ENCODE measurements at regions not wholly inside any gene's neighbourhood (a gene's known extent, or its start where the extent isn't known, plus 50 kb on each side); places are given as distances from the start of the nearest gene placed in this dataset.

DNA sequence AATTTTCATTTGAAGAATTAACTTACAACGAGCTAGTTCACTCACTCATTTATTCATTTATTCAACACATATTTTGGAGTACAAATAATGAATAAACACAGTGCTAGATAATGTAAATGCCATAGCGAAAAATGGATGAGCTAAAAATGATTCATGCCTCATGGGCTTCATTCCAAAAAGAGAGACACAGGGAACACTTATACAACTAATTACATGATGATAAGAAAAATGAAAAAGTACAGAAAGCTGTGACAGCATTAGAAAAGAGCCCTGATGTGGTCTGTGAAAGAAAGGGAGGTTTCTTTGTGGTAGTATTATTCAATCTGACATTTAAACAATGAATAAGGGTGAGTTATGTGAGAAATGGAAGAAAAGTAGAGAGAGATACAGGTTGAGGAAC lies 726.4 kb downstream of the AMY1C start:
- no peaks in the 10 kb centered on the region for H3K4me1 ChIP-seq
- no peaks in the 10 kb centered on the region for H3K27me3 ChIP-seq (ENCODE audit: low read depth)
- DNase-seq: no peak
- TF ChIP-seq, protein P1, sequence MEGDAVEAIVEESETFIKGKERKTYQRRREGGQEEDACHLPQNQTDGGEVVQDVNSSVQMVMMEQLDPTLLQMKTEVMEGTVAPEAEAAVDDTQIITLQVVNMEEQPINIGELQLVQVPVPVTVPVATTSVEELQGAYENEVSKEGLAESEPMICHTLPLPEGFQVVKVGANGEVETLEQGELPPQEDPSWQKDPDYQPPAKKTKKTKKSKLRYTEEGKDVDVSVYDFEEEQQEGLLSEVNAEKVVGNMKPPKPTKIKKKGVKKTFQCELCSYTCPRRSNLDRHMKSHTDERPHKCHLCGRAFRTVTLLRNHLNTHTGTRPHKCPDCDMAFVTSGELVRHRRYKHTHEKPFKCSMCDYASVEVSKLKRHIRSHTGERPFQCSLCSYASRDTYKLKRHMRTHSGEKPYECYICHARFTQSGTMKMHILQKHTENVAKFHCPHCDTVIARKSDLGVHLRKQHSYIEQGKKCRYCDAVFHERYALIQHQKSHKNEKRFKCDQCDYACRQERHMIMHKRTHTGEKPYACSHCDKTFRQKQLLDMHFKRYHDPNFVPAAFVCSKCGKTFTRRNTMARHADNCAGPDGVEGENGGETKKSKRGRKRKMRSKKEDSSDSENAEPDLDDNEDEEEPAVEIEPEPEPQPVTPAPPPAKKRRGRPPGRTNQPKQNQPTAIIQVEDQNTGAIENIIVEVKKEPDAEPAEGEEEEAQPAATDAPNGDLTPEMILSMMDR (IDR thresholded peaks at IDR 0.05; ENCODE audit: borderline replicate concordance): no peak
- peaks cover 6% of the 10 kb centered on the region for H3K9me3 ChIP-seq (replicated peaks)
- H3K4me3 ChIP-seq: no peak overlapping the region
- H3K27ac ChIP-seq (replicated peaks): no peak overlapping the region
- no peaks in the 10 kb centered on the region for H3K36me3 ChIP-seq
- intact Hi-C loops (cut with micrococcal nuclease): no loop called here

DNA sequence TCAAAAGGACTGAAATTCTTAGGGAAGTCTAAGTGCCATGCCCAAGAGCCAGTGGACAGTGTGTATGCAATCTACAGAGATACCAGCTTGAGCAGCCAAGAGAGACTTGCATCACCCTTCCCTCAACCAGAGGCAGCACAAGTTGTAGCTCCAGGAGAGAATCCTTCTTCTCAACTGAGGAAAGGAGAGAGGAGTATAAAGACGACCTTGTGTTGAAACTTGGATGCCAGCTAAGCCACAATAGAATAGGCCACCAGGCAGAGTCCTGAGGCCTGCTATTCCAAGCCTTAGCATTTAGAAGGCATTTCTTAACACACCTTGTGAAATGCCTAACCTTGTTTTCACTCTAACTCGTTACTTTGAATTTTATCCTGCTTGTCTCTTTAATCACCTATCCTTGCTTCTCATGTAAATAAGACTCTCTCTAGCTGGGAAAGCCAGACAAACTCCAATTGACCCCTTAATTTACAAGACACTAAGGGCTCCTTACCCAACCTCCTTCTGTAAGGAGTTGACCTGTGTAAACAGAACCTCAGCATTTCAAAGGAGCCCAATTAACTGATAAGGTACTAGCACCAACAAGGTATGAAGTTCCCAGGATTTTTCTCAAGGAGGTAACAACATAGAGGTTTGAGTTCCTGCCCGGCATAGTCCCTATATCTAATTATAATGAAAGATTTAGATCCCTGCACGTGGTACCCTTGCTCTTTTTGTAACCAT lies 738.8 kb downstream of the AMY1C start:
- H3K4me1 ChIP-seq: no peaks in the 10 kb centered on the region
- H3K27me3 ChIP-seq (ENCODE audit: low read depth): no peaks in the 10 kb centered on the region
- peaks cover 13% of the 10 kb centered on the region for H3K9me3 ChIP-seq (replicated peaks)
- no peaks in the 10 kb centered on the region for H3K36me3 ChIP-seq
- TF ChIP-seq, protein P1 (IDR thresholded peaks at IDR 0.05; ENCODE audit: borderline replicate concordance): no peak
- intact Hi-C loops (cut with micrococcal nuclease): no loop called here
- no peak for DNase-seq
- H3K27ac ChIP-seq (replicated peaks): no peak overlapping the region
- no peak overlapping the region for H3K4me3 ChIP-seq

DNA sequence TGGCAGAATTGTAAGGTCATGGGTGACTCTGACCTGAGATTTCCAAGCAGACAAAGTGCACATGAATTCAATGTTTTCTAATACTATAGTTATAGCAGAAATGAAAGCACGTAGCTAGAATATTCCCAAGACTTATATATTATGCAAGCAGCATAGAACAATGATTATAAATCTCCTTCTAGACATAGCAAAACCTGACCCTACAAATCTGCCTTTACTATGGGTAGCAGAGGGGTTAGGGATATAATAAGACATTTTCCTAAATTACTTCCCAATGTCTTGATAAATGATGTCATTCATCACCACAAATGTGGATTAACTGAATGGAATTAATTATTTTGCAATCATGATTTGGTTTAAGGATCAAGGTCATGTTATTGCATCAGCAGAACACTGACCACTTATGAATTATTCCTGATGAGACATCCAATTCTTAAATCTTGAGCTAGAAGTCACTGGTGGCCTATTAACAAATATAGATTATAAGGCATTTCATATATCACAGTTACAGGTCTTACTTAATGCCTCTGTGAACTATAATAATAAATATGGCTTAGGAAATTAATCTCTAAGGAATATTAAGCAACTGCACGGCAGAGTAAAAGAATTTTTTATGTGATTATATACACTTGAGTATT lies 776.6 kb downstream of the AMY1C start:
- no peaks in the 10 kb centered on the region for H3K27me3 ChIP-seq (ENCODE audit: low read depth)
- H3K4me1 ChIP-seq: no peaks in the 10 kb centered on the region
- DNase-seq: no peak

DNA sequence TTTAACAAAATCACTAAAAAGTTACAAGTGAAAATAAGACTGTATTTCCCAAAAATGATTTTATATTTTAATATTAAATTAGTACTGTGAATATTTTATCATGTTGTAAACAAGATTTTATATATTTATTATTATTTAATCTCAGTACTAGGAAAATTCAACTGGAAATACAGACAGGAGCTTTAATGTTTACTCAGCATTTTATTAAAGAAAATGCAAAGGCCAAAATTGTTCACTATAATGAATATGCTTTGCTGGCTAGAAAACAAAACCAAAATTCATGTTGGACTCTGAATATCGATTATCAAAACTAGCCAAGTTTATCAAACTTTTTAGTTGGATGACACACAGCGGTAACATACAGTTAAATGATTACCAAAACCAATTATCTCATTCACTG lies 782.3 kb downstream of the AMY1C start:
- Histone ChIP-seq H3K27me3 (ENCODE audit: low read depth) (no peaks in the 10 kb centered on the region), H3K4me1 (no peaks in the 10 kb centered on the region), H3K9me3 (replicated peaks) (no peaks in the 10 kb centered on the region), H3K36me3 (no peaks in the 10 kb centered on the region), H3K4me3 (no peak overlapping the region), H3K27ac (replicated peaks) (no peak overlapping the region)
- TF ChIP-seq, protein P1 (IDR thresholded peaks at IDR 0.05; ENCODE audit: borderline replicate concordance): no peak
- intact Hi-C loops (cut with micrococcal nuclease): no loop called here
- DNase-seq: no peak

More for the DNA sequence above, 776.6 kb downstream of the AMY1C start:
- Histone ChIP-seq H3K27ac (replicated peaks) (no peak overlapping the region), H3K4me3 (no peak overlapping the region), H3K36me3 (no peaks in the 10 kb centered on the region), H3K9me3 (replicated peaks) (peaks cover 7% of the 10 kb centered on the region)
- TF ChIP-seq, protein P1 (IDR thresholded peaks at IDR 0.05; ENCODE audit: borderline replicate concordance): no peak
- intact Hi-C loops (cut with micrococcal nuclease): no loop called here

DNA sequence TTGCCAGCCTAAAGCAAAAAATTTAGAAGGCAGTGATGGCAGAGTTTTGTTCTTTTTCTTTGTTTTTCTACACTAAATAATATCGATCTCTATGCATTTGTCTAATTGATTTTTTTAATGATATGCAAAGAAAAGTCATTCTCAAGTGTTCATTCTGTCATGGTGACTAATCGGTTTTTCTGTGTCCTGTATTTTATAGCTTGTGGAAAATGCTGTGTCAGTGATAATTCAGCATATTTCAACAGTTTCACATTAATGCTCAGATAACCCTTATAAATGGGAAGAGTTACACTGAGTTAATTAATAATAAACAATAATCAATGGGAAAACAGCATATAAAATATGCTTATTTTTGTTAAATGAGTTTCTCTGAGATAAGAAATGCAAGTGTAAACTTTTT lies 824.9 kb downstream of the AMY1C start:
- TF ChIP-seq, protein P1 (IDR thresholded peaks at IDR 0.05; ENCODE audit: borderline replicate concordance): no peak
- intact Hi-C loops (cut with micrococcal nuclease): no loop called here
- DNase-seq: no peak
- no peak overlapping the region for H3K4me3 ChIP-seq
- peaks cover 26% of the 10 kb centered on the region for H3K9me3 ChIP-seq (replicated peaks)
- H3K27ac ChIP-seq (replicated peaks): no peak overlapping the region
- H3K36me3 ChIP-seq: no peaks in the 10 kb centered on the region
- no peaks in the 10 kb centered on the region for H3K27me3 ChIP-seq (ENCODE audit: low read depth)
- no peaks in the 10 kb centered on the region for H3K4me1 ChIP-seq

All from left ventricle myocardium inferior (tissue), 1 donor.